Fibroblast of mammary gland (primary cell): ENCODE measurements at regions not wholly inside any gene's neighbourhood (a gene's known extent, or its start where the extent isn't known, plus 50 kb on each side); places are given as distances from the start of the nearest gene placed in this dataset.

Experiments used
- DNase-seq: peaks from one replicate; pipeline ENCODE4 v3.0.0-alpha.2; 2010; ENCODE audit warnings: low read depth
- H3K4me3 ChIP-seq: 2 replicates; pipeline ENCODE4 v1.5.1; 2011; ENCODE audit warnings: low read depth, mild to moderate bottlenecking, low read length, moderate library complexity; ENCODE audit not compliant: control insufficient read depth
- CTCF ChIP-seq: conservative IDR thresholded peaks from 2 replicates; pipeline ENCODE4 v1.5.1; 2011; ENCODE audit warnings: low read depth, low read length, inconsistent platforms; ENCODE audit not compliant: control insufficient read depth, insufficient read depth

DNA sequence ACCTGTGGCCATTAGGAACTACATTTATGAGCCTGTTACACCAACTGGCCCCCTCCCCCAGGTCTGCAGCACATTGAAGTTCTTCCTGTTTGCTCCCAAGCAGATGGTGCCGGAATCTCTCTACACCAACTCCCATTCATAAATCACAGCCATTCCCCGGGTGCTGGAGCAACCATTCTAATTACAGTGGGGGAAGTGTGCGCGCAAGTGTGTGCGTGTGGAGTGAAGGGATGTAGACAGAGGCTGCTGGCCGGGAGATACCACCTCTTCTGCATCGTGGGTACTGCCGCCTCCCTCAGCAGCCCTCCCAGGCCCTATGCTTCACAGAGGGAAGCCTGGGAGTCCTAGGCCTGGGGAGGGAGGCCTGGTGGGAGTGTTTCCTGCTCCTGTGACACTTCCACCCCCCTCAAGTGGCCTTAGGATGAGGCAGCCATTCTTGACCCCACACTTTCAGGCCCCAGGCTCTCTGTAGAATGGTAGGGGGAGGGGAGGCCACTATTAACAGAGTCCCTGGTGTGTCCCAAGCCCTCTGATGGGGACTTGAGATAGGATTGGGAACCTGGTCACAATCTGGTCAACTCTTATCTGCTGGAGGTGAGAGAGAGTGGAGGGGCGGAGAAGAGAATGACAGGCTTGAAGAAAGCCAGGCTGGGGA is 69.1 kb downstream of the MAGEF1 start:
- no peak for TF ChIP-seq CTCF
- H3K4me3 ChIP-seq: no peak overlapping the region
- no peak for DNase-seq

- H3K4me3 ChIP-seq: no peak overlapping the region
- no peak for TF ChIP-seq CTCF
Observed at GRCh38 chr3:184641430-184641829, 70.4 kb downstream of the MAGEF1 start.

DNA sequence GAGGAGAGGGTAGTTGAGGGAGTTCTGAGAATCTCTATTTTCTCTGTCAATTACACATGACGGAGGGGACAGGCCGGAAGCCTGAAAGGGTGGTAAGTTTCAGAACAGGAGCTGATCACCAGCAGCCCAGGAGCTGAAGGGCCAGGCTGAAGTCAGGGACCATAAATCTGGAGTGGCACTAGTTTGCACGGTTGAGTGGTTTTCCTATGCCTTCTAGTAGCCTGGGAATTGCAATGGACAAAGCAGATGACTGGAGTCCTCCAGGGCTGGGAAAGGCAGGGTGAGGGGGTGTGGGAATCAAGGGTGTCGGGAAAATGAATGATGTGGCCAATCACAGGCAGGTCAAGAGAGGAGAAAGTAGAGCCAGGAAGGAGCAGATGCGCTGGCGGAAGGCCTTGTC is 72.5 kb downstream of the MAGEF1 start:
- no peak for TF ChIP-seq CTCF
- no peak for DNase-seq
- no peak overlapping the region for H3K4me3 ChIP-seq

More at GRCh38 chr3:184641430-184641829, 70.4 kb downstream of the MAGEF1 start:
- no peak for DNase-seq

DNA sequence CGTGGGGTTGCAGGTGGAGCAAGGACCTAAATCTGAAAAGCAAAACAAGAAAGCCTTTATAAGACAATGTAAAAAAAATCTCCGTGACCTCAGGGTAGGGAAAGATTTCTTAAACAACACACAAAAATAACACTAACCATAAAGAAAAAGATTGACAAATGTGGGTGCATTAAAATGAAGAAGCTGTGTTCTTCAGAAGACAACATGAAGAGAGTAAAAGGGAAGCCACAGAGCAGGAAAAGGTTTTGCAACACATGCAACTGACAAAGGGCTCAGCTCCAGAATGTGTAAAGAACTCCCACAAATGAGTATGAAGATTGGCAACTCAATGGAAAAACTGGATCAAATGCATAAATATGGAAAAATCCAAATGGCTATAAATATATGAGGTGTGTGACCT is 74.2 kb downstream of the MAGEF1 start:
- TF ChIP-seq CTCF: no peak
- DNase-seq: no peak
- H3K4me3 ChIP-seq: no peak overlapping the region

DNA sequence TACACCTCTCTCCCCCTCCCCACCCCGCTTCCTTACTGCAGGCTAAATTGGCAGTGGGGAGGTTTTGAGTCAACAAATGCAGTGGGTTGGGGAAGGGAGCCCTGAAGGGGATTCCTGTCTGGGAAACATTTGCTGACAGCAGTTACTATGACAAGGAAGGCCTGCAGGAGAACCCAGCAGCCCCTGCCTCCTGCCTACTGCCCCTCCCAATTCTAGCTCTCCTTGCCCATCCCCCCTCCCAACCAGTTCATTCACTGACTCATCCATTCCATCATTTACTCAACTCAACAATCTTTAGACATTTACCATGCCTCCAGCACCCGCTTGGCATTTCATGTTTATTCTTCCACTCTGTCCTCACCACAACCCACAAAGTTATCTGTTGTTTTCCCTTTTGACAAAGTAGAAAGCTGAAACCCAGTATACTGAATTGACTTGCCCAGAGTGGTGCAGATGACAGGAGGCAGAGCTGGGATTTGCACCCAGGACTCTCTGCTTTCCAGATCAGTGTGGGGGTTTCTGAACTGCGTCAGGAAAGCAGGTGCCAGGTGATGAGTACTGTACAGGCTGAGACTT is 75.0 kb downstream of the MAGEF1 start:
- DNase-seq: peak; percentile 44
- TF ChIP-seq CTCF: no peak
- no peak overlapping the region for H3K4me3 ChIP-seq

GRCh38 chr3:184635774-184636173 is 74.2 kb downstream of the EPHB3 start:
- TF ChIP-seq CTCF: no peak
- H3K4me3 ChIP-seq: no peak overlapping the region
- DNase-seq: no peak
